Testis (tissue), 2 donors: ENCODE measurements at regions not wholly inside any gene's neighbourhood (a gene's known extent, or its start where the extent isn't known, plus 50 kb on each side); places are given as distances from the start of the nearest gene placed in this dataset.

ENCODE experiments used
- DNase-seq: peaks from one replicate; pipeline ENCODE4 v3.0.0-alpha.2; 2019
- H3K27ac ChIP-seq, 2 donors: fragments of 200-600 bp; sonication (generic); one replicate each; pipeline ENCODE4 v1.5.1; 2019
- H3K27me3 ChIP-seq: fragments of 200-600 bp; sonication (generic); one replicate; pipeline ENCODE4 v1.5.1; 2019
- H3K36me3 ChIP-seq: fragments of 200-600 bp; sonication (generic); one replicate; pipeline ENCODE4 v1.5.1; 2017; ENCODE audit warnings: low read depth; ENCODE audit errors: missing control alignments
- H3K4me1 ChIP-seq: fragments of 200-600 bp; sonication (generic); one replicate; pipeline ENCODE4 v1.5.1; 2019
- H3K4me3 ChIP-seq, 2 donors: fragments of 200-600 bp; sonication (generic); one replicate each; pipeline ENCODE4 v1.5.1; 2017 to 2019
- H3K9me3 ChIP-seq: fragments of 200-600 bp; sonication (generic); one replicate; pipeline ENCODE4 v1.5.1; 2017
- POLR2A ChIP-seq: fragments of 450-650 bp; IDR thresholded peaks from one replicate; pipeline ENCODE4 v1.6.1; 2017; ENCODE audit warnings: antibody characterized with exemption, mild to moderate bottlenecking, moderate library complexity
- WGBS, 2 donors: methylation state at CpG; one replicate each; pipeline ENCODE4 v1.1.5; 2018; 5-methylcytosine and 5-hydroxymethylcytosine counted together
- intact Hi-C: fragments of 100-400 bp; cut with DNase I; formaldehyde crosslinking; loops from one replicate; pipeline ENCODE4 v1.15.1; 2023; ENCODE audit warnings: low total_unique reads
- TF ChIP-seq, protein P1 (sequence below), 3 experiments: fragments of 450-650 bp in 2 of 3; fragments of 200-600 bp in 1 of 3; sonication (generic) in 1 of 3; IDR thresholded peaks; one replicate each; pipeline ENCODE4 v1.5.1; 2016 to 2019; ENCODE audit warnings: antibody characterized with exemption in 3 of 3, mild to moderate bottlenecking in 2 of 3, moderate library complexity in 1 of 3

DNA sequence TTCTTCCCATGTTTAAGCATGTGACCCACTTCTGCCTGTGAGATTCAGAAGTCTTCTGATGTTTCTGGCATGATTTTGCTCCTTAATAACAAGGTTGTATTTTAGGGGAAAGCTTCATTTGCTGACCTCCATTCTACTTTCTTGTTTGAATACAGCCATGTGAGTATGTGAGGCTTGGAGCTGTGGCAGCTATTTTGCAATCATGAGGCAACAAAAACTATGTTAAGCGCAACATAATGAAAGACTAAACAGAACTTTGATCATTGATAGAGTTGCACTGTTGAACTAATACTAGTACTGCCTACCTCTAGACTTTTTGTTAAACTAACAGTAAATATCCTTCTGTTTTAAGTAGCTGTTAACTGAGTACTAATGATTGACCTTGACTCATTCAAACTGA is 203.8 kb upstream of the FAM3C start:
- Histone ChIP-seq H3K9me3 (no peaks in the 10 kb centered on the region), H3K27me3 (no peaks in the 10 kb centered on the region), H3K4me3 (no peak overlapping the region), H3K4me1 (peaks cover 6% of the 10 kb centered on the region), H3K36me3 (no peaks in the 10 kb centered on the region), H3K27ac (no peak overlapping the region)
- intact Hi-C loops: no loop called here
- TF ChIP-seq, protein P1, sequence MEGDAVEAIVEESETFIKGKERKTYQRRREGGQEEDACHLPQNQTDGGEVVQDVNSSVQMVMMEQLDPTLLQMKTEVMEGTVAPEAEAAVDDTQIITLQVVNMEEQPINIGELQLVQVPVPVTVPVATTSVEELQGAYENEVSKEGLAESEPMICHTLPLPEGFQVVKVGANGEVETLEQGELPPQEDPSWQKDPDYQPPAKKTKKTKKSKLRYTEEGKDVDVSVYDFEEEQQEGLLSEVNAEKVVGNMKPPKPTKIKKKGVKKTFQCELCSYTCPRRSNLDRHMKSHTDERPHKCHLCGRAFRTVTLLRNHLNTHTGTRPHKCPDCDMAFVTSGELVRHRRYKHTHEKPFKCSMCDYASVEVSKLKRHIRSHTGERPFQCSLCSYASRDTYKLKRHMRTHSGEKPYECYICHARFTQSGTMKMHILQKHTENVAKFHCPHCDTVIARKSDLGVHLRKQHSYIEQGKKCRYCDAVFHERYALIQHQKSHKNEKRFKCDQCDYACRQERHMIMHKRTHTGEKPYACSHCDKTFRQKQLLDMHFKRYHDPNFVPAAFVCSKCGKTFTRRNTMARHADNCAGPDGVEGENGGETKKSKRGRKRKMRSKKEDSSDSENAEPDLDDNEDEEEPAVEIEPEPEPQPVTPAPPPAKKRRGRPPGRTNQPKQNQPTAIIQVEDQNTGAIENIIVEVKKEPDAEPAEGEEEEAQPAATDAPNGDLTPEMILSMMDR (IDR thresholded peaks at IDR 0.05): no peak
- no peak for TF ChIP-seq POLR2A
- 91 to 94% methylated on average over 1 of the region's 1 CpG for WGBS, 2 donors
- no peak for DNase-seq

DNA sequence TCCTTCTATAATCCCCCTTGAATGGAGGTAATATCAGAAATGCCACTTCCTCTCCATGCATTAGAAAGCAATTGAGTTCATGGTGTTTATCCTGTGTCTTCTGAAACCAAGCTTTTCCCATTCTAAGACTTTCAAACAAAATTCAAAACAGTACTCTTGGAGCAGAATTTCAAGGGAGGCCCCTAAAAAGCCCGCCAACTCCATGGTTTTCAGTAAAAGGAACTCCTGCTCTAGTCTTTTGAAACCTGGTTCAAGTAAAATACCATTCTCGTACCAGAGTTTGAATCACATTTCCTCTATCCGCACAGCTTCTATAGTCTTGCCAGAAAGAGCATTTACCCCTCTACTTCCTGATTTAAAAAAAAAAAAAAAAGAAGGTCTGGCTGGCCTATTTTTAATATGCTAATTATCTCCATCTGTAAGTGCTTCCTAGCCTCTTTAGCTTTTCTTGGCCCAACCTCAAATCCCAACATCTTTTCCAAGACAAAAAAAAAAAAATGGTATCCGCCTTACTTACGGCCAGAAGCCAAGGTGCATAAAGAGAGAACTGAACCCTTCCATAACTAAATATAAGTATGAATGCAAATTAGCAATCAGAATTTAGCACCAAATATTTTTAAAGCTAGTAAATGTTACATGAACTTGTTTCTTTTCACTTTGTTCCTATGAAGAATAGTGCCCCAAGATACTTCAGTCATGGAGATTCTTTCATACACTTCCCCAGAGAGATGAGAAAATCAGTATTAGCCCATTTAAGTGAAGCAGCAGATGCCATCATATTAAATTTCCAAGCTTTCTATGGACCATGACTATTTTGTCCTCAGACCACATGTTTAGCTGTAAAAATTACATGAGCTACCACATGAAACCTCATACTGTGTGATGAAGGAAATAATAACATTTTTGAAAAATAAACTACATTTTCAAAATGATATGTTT is 199.9 kb upstream of the FAM3C start:
- Histone ChIP-seq H3K27me3 (no peaks in the 10 kb centered on the region), H3K4me1 (no peaks in the 10 kb centered on the region), H3K4me3 (no peak overlapping the region), H3K9me3 (no peaks in the 10 kb centered on the region), H3K36me3 (no peaks in the 10 kb centered on the region), H3K27ac (no peak overlapping the region)
- TF ChIP-seq POLR2A: no peak
- TF ChIP-seq, protein P1 (IDR thresholded peaks at IDR 0.05): no peak
- DNase-seq: no peak
- intact Hi-C loops: no loop called here
- 52 to 57% methylated on average over 5 of the region's 5 CpGs for WGBS, 2 donors

DNA sequence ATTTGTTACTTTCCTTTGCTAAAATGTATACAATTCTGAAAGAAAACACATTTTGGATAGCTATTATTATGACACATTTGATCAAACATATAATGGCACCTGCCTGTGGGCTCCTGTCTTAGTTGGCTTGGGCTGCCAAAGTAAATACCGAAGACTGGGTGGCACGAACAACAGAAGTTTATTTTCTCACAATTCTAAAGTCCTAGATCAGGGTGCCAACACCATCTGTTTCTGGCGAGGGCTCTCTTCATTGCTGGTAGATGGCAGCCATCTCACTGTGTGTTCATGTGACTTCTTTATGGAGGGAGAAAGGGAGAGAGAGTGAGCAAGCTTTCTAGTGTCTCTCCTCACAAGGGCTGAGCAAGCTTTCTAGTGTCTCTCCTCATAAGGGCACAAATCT is 195.8 kb upstream of the FAM3C start:
- Histone ChIP-seq H3K4me1 (no peaks in the 10 kb centered on the region), H3K27ac (no peak overlapping the region), H3K4me3 (no peak overlapping the region), H3K36me3 (no peaks in the 10 kb centered on the region), H3K9me3 (no peaks in the 10 kb centered on the region), H3K27me3 (no peaks in the 10 kb centered on the region)
- intact Hi-C loops: no loop called here
- WGBS, 2 donors: 93 to 96% methylated on average over 3 of the region's 3 CpGs
- TF ChIP-seq POLR2A: no peak
- TF ChIP-seq, protein P1 (IDR thresholded peaks at IDR 0.05): no peak
- no peak for DNase-seq

DNA sequence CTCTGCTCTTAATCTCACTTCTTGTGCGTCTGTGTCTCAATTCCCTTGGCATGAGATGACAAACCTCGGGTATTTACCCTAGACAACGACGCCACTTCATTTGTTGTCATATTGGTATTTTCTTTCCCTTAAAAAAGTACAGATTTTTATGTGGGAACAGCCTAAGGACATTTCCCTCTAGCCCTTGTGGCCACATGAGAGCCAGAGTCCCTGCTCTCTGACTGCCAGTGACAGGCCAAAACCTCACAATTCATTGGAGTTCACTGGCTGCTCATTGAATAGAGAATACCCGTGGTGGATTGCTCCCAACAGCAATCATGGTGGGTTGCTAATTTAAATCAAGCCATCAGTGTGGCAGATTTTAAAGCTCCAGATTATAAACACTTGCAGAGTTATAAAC is 191.3 kb upstream of the FAM3C start:
- H3K9me3 ChIP-seq: no peaks in the 10 kb centered on the region
- intact Hi-C loops: no loop called here
- H3K4me1 ChIP-seq: no peaks in the 10 kb centered on the region
- no peak for TF ChIP-seq POLR2A
- TF ChIP-seq, protein P1 (IDR thresholded peaks at IDR 0.05): no peak
- no peak for DNase-seq
- H3K27me3 ChIP-seq: no peaks in the 10 kb centered on the region
- 89 to 93% methylated on average over 5 of the region's 5 CpGs for whole genome bisulfite sequencing, 2 donors
- no peak overlapping the region for H3K4me3 ChIP-seq
- no peak overlapping the region for H3K27ac ChIP-seq
- H3K36me3 ChIP-seq: no peaks in the 10 kb centered on the region

DNA sequence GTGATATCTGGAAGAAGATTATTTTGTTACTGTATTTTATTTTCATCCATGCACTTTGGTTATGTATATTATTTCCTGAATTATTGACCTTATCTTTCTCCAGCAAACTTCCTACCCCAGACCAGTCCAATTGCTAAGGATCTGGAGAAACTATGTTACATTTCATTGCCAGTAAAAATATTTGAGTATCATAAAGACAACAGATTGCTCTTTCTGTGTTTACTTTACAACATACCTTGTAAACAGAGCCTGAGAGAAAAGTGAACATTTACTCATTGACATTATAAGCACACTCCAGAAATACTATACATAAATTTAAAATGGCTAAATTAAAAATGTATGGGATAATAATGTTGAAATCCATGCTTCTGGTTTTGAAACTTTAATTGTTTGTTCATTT is 186.2 kb upstream of the FAM3C start:
- intact Hi-C loops: no loop called here
- no peaks in the 10 kb centered on the region for H3K4me1 ChIP-seq
- no peak for DNase-seq
- H3K27ac ChIP-seq: no peak overlapping the region
- no peaks in the 10 kb centered on the region for H3K9me3 ChIP-seq
- no peaks in the 10 kb centered on the region for H3K36me3 ChIP-seq
- TF ChIP-seq POLR2A: no peak
- TF ChIP-seq, protein P1 (IDR thresholded peaks at IDR 0.05): no peak
- H3K27me3 ChIP-seq: no peaks in the 10 kb centered on the region
- H3K4me3 ChIP-seq: no peak overlapping the region
